ENCODE measurements at regions not wholly inside any gene's neighbourhood (a gene's known extent, or its start where the extent isn't known, plus 50 kb on each side); places are given as distances from the start of the nearest gene placed in this dataset.
A peak's percentile ranks its signal among the peaks of the same experiment; 100 is the strongest.

GRCh38 chr15:97892167-97892938 lies 68.2 kb upstream of the ARRDC4 start:
- no peak for DNase-seq (ENCODE audit: low spot score)

DNA sequence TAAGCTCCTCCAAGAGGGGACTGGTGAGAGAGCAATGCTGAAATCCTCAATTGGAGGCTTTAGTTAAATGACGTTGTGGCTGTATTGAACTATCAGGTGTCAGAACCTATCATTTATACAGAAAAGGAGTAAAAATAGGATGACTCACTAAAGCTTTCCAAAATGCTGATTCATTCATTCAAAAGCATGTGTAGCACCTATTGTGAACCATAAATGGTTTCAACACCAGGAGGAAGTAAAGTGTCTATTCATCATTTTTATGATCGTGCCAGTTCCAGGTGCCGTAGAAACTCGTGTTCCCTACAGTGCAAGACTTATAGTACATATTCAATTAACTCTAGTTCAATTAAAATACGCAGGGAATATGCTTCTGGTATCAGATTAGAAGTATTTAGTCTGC lies 66.5 kb upstream of the ARRDC4 start:
- DNase-seq (ENCODE audit: low spot score), result no peak

DNA sequence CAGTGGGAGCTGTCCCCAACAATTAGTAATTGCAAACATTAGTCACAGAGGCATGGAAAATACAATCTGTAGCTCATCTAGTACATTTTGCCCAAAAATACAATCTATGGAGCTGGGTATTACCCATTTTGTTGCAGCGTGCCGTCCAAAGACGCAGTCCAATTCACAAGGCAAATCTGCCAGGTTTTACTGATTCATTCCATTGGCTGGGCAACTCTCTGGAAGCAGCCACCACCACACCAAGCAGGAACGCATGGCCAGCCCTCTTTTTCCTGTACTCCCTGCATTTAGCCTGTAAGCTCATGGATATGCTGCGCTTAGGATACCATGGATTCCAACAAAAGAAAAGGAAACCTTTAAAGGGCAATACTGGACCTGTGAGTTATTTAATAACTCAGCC lies 60.5 kb upstream of the ARRDC4 start:
- no peak for DNase-seq (ENCODE audit: low spot score)

GRCh38 chr15:97902140-97902780 lies 58.2 kb upstream of the ARRDC4 start:
- DNase-seq (ENCODE audit: low spot score), result no peak

DNA sequence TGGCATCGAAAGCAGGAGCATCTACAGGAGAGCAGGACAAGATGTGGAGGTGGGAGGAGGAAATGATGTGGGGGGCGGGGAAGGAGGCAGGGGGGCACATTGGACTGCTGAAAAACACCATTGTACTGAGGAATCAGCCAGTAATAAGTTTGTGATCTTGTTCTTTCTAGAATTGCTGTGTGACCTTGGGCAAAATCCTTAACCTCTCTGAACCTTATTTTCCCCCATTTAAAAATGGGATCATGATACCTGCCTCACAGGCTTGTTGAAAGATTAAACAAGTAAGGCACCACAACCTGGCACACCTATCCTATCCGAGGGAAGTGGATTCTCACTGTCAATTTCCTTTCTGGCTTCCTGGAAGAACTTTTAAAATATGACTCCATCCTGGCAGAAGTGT lies 56.9 kb upstream of the ARRDC4 start:
- no peak for DNase-seq (ENCODE audit: low spot score)

DNA sequence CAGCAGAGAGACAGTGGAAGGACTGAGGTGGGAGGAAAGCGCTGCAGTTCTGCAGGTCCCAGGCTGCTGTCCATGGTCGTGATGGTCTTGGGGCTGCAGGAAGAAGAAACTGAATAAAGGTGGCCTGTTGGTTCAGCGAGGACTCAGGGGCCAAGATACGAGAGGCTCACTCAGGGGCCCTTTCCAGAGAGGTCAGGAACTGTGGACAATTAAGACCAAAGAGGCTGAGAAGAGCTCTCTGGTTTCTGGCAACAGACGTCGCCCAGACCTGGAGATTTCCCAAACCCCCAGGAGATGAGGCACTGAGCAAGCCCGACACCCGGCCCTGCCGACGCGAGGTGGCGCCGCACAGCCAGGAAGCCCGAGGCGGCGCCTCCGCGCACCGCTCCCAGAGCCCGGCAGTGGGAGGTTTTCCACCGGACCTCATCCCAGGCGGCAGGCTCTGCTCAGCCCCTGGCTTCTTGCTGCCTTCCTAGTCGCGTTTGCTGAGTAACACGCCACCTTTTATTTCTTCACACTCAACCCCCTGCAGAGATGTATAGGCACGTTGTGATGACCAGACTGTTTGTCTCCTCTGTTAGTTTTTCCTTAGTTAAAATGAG lies 56.4 kb upstream of the ARRDC4 start:
- DNase-seq (ENCODE audit: low spot score), result peak; percentile 71

- DNase-seq (ENCODE audit: low spot score), result peak; percentile 55
Observed at GRCh38 chr15:97909291-97909891, 51.1 kb upstream of the ARRDC4 start.
